ENCODE measurements at regions not wholly inside any gene's neighbourhood (a gene's known extent, or its start where the extent isn't known, plus 50 kb on each side); places are given as distances from the start of the nearest gene placed in this dataset.

DNA sequence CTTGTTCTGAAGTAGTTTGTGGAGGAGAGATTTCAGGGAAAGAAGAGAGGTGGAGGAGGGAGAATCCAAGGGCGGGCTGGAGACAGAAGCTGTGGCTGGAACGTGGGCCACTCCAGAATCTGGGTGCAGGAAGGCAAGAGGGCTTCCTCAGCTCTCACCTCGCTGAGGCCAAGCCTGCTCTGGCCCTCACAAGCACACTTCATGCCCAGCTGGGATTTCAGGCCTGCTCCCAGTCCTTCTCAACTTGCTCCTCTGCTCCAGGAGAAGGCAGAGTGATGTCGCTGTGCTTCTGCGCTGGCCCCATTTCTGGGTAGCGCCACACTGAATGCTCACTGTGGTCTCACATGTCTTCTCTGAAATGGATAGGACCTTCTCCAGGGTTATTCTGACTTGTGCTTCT lies 328.8 kb downstream of the FGF9 start:
- TF ChIP-seq, protein P1, sequence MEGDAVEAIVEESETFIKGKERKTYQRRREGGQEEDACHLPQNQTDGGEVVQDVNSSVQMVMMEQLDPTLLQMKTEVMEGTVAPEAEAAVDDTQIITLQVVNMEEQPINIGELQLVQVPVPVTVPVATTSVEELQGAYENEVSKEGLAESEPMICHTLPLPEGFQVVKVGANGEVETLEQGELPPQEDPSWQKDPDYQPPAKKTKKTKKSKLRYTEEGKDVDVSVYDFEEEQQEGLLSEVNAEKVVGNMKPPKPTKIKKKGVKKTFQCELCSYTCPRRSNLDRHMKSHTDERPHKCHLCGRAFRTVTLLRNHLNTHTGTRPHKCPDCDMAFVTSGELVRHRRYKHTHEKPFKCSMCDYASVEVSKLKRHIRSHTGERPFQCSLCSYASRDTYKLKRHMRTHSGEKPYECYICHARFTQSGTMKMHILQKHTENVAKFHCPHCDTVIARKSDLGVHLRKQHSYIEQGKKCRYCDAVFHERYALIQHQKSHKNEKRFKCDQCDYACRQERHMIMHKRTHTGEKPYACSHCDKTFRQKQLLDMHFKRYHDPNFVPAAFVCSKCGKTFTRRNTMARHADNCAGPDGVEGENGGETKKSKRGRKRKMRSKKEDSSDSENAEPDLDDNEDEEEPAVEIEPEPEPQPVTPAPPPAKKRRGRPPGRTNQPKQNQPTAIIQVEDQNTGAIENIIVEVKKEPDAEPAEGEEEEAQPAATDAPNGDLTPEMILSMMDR (IDR thresholded peaks at IDR 0.05; ENCODE audit: control insufficient read depth, extremely low read depth, insufficient read depth), result no peak
- H3K4me3 ChIP-seq (ENCODE audit: low read depth, low read length), result no peak overlapping the region
- no peak for DNase-seq (ENCODE audit: low read depth)

DNA sequence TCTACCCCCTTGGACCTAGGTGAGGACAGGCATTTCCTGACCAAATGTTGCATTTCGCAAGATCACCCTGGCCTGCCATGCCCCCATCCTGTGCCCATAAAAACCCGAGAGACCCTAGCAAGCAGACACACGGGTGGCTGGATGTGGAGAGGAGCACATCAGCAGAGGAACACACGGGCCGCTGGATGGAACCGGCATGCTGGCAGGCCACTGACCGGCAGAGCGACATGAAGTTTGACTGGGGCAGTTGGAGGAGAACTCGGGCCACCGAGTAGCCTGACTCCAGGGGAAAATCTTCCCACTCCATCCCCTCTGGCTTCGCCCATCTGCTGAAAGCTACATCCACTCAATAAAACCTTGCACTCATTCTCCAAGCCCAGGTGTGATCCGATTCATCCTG lies 329.3 kb downstream of the FGF9 start:
- TF ChIP-seq, protein P1 (IDR thresholded peaks at IDR 0.05; ENCODE audit: control insufficient read depth, extremely low read depth, insufficient read depth), result no peak
- H3K4me3 ChIP-seq (ENCODE audit: low read depth, low read length), result no peak overlapping the region
- no peak for DNase-seq (ENCODE audit: low read depth)

DNA sequence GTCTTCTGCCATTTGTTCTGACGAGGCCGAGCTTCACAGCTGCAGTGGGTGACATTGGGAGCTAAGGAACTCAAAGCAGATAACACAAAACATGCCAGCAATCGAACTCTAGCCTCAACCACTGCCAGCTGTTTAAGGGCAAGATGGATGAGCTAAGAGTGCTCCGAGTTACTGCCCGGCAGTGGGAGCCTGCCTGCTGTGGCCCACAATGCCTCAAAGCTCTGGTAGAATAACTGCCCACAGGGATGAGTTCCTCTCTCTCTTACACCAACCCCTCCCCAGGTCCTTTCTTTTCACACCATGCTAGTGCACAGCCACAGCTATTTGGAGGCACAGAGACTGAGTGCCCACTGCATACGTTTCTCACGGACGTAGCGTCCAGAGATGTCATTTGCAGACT lies 330.5 kb downstream of the FGF9 start:
- H3K4me3 ChIP-seq (ENCODE audit: low read depth, low read length), result no peak overlapping the region
- TF ChIP-seq, protein P1 (IDR thresholded peaks at IDR 0.05; ENCODE audit: control insufficient read depth, extremely low read depth, insufficient read depth), result no peak
- DNase-seq (ENCODE audit: low read depth), result no peak

DNA sequence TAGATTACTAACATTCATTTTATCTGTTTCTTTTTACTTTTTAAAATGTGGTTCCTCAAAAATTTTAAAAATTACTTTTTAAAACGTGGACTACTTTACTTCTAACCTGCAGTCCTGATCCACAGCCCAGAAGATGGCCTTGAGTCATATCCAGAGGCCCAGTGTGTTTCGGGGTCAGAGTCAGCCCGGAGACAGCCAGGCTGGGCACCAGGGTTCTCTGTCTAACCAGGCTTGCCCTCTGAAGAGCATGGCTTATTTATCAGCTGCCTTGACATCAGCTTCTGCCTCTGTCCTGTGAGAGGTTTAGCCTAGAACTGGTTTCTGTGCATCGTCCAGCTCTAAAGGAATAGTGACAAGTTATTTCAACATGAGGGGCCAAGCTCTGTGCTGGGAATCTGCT lies 332.0 kb downstream of the FGF9 start:
- H3K4me3 ChIP-seq (ENCODE audit: low read depth, low read length), result no peak overlapping the region
- TF ChIP-seq, protein P1 (IDR thresholded peaks at IDR 0.05; ENCODE audit: control insufficient read depth, extremely low read depth, insufficient read depth), result no peak
- DNase-seq (ENCODE audit: low read depth), result no peak

DNA sequence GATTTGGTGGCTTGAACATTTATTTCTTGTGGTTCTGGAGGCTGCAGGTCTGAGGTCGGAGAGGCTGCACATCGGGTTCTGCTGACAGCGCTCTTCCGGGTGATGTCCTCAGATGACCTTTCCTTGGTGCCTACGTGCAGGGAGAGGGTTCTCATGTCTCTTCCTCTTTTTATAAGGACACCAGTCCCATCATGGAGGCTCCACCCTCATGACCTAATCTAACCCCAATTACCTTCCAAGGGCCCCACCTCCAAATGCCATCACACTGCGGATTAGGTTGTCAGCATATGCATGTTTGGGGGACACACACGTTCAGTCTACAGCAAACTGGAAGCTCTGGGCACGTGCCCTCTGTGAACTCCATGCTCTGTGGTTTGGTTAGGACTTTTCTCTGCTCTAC lies 338.6 kb downstream of the FGF9 start:
- H3K4me3 ChIP-seq (ENCODE audit: low read depth, low read length), result no peak overlapping the region
- DNase-seq (ENCODE audit: low read depth), result peak; percentile 50
- TF ChIP-seq, protein P1 (IDR thresholded peaks at IDR 0.05; ENCODE audit: control insufficient read depth, extremely low read depth, insufficient read depth), result no peak

DNA sequence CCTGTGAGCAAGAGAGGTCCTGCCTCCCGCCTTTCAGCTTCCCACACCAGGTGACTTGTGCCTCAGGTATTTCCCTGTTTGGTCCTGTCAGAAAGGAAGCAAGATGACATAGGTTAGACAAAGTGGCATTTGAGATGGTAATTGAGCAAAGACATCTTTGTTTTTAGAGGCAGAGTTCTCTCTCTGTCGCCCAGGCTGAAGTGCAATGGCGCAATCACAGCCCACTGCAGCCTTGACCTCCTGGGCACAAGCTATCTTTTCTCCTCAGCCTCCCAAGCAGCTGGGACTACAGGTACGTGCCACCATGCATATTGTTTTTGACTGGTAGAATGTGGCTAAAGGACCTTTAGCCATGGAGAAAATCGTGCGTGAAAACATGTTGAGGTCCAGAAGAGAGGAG lies 339.1 kb downstream of the FGF9 start:
- H3K4me3 ChIP-seq (ENCODE audit: low read depth, low read length), result no peak overlapping the region
- TF ChIP-seq, protein P1 (IDR thresholded peaks at IDR 0.05; ENCODE audit: control insufficient read depth, extremely low read depth, insufficient read depth), result no peak
- no peak for DNase-seq (ENCODE audit: low read depth)

DNA sequence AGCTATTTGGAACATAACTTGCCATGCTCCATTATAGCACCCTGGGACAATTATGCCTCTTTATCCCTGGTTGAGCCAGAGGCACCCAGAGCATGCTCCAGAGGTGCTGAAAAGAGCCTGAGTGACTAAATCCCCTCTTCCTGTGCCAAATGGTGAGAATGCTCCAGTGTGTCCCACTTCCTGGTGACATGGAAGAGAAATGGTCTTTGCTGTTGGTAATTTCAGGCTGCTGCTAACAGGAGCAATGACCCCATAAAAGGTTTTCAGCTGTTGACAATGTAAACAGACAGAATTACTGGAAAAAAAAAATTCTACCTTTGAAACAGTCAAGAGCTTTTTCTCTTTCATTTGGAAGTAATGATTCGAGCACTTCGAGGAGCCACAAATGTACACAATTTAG lies 341.8 kb downstream of the FGF9 start:
- TF ChIP-seq, protein P1 (IDR thresholded peaks at IDR 0.05; ENCODE audit: control insufficient read depth, extremely low read depth, insufficient read depth), result no peak
- H3K4me3 ChIP-seq (ENCODE audit: low read depth, low read length), result no peak overlapping the region
- DNase-seq (ENCODE audit: low read depth), result no peak
